ENCODE measurements at regions not wholly inside any gene's neighbourhood (a gene's known extent, or its start where the extent isn't known, plus 50 kb on each side); places are given as distances from the start of the nearest gene placed in this dataset.

DNA sequence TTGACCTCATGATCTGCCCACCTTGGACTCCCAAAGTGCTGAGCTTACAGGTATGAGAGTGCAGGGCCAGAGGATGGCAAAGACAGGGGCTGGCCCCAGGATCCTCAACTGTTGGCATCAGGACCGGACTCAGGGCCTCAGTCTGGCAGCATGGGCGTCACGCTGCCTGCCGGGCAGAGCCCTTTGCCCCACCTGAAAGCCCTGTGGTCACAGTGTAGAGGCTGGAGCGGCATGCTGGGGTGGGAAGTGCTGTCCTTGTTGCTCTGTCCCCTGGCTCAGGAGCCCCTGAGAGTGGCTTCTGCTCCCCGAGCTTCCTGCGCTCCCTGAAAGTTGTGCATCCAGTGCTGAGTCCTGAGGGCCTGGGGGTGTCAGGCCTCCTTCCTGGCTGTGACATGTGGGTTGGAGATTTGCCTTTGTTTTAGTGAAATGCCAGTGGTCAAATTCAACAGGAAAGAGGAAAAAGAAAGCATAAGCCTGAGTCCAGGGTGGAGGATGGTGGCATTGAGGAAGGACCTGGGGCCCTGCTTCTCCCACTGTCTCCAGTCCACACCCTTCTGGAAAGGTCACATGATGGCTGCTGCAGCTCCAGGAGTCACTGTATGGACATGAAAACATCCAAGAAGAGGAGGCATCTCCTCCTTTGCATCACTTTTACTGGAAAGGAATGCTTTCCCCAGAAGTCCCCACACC is 147.2 kb downstream of the OR4M2 start:
- H3K27me3 ChIP-seq (ENCODE audit: insufficient read depth, low read length) = no peaks in the 10 kb centered on the region
- H3K9me2 ChIP-seq (ENCODE audit: insufficient read depth) = no peaks in the 10 kb centered on the region
- no peak overlapping the region for H2AFZ ChIP-seq (ENCODE audit: low read depth, low read length, poor library complexity, severe bottlenecking)
- BruUV-seq (replicated peaks) = no TSS peak
- ATAC-seq (no peak), DNase-seq (ENCODE audit: low read depth, low spot score) (no peak)
- H4K20me1 ChIP-seq (ENCODE audit: insufficient read depth) = no peaks in the 10 kb centered on the region
- peaks cover 60 to 66% of the 10 kb centered on the region in 2 experiments; a peak in 3 of 4 replicates for H3K9me3 ChIP-seq (ENCODE audit: control insufficient read depth in 1 of 2, insufficient read depth in 1 of 2, low read depth in 1 of 2, low read length in 2 of 2)
- H3K9ac ChIP-seq (ENCODE audit: low read length) = no peak overlapping the region
- no peaks in the 10 kb centered on the region for H3K79me2 ChIP-seq (ENCODE audit: insufficient read depth, low read length)
- TF ChIP-seq, protein P1, sequence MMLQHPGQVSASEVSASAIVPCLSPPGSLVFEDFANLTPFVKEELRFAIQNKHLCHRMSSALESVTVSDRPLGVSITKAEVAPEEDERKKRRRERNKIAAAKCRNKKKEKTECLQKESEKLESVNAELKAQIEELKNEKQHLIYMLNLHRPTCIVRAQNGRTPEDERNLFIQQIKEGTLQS (IDR thresholded peaks at IDR 0.05) = no peak
- no peak for TF ChIP-seq ZNF274 (IDR thresholded peaks at IDR 0.05; ENCODE audit: low read depth, low read length)
- no peak for TF ChIP-seq SP1 (IDR thresholded peaks at IDR 0.05; ENCODE audit: low read depth)
- no peak for TF ChIP-seq CBX3 (IDR thresholded peaks at IDR 0.05; ENCODE audit: low read depth)
- no peak for TF ChIP-seq POLR2AphosphoS5 (IDR thresholded peaks at IDR 0.05; ENCODE audit: low read depth, low read length)
- no peak for TF ChIP-seq EZH2phosphoT487 (IDR thresholded peaks at IDR 0.05; ENCODE audit: borderline replicate concordance)
- no peak for TF ChIP-seq TCF7L2 (IDR thresholded peaks at IDR 0.05; ENCODE audit: borderline replicate concordance, extremely low read depth, insufficient read depth, insufficient read length)
- TF ChIP-seq, protein P2, sequence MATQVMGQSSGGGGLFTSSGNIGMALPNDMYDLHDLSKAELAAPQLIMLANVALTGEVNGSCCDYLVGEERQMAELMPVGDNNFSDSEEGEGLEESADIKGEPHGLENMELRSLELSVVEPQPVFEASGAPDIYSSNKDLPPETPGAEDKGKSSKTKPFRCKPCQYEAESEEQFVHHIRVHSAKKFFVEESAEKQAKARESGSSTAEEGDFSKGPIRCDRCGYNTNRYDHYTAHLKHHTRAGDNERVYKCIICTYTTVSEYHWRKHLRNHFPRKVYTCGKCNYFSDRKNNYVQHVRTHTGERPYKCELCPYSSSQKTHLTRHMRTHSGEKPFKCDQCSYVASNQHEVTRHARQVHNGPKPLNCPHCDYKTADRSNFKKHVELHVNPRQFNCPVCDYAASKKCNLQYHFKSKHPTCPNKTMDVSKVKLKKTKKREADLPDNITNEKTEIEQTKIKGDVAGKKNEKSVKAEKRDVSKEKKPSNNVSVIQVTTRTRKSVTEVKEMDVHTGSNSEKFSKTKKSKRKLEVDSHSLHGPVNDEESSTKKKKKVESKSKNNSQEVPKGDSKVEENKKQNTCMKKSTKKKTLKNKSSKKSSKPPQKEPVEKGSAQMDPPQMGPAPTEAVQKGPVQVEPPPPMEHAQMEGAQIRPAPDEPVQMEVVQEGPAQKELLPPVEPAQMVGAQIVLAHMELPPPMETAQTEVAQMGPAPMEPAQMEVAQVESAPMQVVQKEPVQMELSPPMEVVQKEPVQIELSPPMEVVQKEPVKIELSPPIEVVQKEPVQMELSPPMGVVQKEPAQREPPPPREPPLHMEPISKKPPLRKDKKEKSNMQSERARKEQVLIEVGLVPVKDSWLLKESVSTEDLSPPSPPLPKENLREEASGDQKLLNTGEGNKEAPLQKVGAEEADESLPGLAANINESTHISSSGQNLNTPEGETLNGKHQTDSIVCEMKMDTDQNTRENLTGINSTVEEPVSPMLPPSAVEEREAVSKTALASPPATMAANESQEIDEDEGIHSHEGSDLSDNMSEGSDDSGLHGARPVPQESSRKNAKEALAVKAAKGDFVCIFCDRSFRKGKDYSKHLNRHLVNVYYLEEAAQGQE (IDR thresholded peaks at IDR 0.05; ENCODE audit: low read depth) = no peak
- TF ChIP-seq, protein P3, sequence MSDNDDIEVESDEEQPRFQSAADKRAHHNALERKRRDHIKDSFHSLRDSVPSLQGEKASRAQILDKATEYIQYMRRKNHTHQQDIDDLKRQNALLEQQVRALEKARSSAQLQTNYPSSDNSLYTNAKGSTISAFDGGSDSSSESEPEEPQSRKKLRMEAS (IDR thresholded peaks at IDR 0.05) = no peak
- TF ChIP-seq YY1 (IDR thresholded peaks at IDR 0.05; ENCODE audit: extremely low read depth, insufficient replicate concordance, low read depth, low read length) = no peak
- TF ChIP-seq, protein P4, sequence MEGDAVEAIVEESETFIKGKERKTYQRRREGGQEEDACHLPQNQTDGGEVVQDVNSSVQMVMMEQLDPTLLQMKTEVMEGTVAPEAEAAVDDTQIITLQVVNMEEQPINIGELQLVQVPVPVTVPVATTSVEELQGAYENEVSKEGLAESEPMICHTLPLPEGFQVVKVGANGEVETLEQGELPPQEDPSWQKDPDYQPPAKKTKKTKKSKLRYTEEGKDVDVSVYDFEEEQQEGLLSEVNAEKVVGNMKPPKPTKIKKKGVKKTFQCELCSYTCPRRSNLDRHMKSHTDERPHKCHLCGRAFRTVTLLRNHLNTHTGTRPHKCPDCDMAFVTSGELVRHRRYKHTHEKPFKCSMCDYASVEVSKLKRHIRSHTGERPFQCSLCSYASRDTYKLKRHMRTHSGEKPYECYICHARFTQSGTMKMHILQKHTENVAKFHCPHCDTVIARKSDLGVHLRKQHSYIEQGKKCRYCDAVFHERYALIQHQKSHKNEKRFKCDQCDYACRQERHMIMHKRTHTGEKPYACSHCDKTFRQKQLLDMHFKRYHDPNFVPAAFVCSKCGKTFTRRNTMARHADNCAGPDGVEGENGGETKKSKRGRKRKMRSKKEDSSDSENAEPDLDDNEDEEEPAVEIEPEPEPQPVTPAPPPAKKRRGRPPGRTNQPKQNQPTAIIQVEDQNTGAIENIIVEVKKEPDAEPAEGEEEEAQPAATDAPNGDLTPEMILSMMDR (IDR thresholded peaks at IDR 0.05 in 2 of 3, conservative IDR thresholded peaks at IDR 0.05 in 1 of 3; ENCODE audit: borderline replicate concordance in 1 of 3, insufficient read depth in 1 of 3, low read depth in 2 of 3, low read length in 2 of 3) = no peak
- TF ChIP-seq, protein P5, sequence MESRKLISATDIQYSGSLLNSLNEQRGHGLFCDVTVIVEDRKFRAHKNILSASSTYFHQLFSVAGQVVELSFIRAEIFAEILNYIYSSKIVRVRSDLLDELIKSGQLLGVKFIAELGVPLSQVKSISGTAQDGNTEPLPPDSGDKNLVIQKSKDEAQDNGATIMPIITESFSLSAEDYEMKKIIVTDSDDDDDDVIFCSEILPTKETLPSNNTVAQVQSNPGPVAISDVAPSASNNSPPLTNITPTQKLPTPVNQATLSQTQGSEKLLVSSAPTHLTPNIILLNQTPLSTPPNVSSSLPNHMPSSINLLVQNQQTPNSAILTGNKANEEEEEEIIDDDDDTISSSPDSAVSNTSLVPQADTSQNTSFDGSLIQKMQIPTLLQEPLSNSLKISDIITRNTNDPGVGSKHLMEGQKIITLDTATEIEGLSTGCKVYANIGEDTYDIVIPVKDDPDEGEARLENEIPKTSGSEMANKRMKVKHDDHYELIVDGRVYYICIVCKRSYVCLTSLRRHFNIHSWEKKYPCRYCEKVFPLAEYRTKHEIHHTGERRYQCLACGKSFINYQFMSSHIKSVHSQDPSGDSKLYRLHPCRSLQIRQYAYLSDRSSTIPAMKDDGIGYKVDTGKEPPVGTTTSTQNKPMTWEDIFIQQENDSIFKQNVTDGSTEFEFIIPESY (IDR thresholded peaks at IDR 0.05; ENCODE audit: extremely low read depth, insufficient replicate concordance, low read length) = no peak
- CTCF ChIA-PET = no interaction called here
- POLR2A ChIA-PET = no interaction called here
- RAD21 ChIA-PET (ENCODE audit: low non-redundant PET in 1 of 2, low total read pairs in 2 of 2, uncharacterized antibody in 2 of 2, unreplicated experiment in 2 of 2) = no interaction called here
- no peak overlapping the region for H3K4me2 ChIP-seq (ENCODE audit: low read length)
- no peak overlapping the region for H3K4me3 ChIP-seq (replicated peaks in 1 of 2; ENCODE audit: low read depth in 1 of 2, low read length in 2 of 2)
- no peak overlapping the region for H3K27ac ChIP-seq (ENCODE audit: low read depth, low read length)
- no peaks in the 10 kb centered on the region for H3K4me1 ChIP-seq (ENCODE audit: control insufficient read depth in 1 of 2, insufficient read depth in 2 of 2, low read length in 2 of 2)
- intact Hi-C loops (cut with micrococcal nuclease) = no loop called here
- H3K36me3 ChIP-seq (ENCODE audit: control insufficient read depth in 1 of 2, insufficient read depth in 2 of 2, low read length in 2 of 2) = no peaks in the 10 kb centered on the region
